SKM-1 (cell line): ENCODE measurements at regions not wholly inside any gene's neighbourhood (a gene's known extent, or its start where the extent isn't known, plus 50 kb on each side); places are given as distances from the start of the nearest gene placed in this dataset.

Experiments
- DNase-seq: peaks from one replicate; lab custom pipeline; 2025; ENCODE audit not compliant: unreplicated experiment; lab: John Stamatoyannopoulos, UW

GRCh38 chr9:73742412-73742811, 590.7 kb downstream of the ANXA1 start:
- no peak for DNase-seq

- no peak for DNase-seq
Observed at GRCh38 chr9:73743826-73744225, 592.2 kb downstream of the ANXA1 start.

- DNase-seq = no peak
Observed at GRCh38 chr9:73745598-73745997, 593.9 kb downstream of the ANXA1 start.

GRCh38 chr9:73753171-73753570, 601.5 kb downstream of the ANXA1 start:
- no peak for DNase-seq

GRCh38 chr9:73761905-73762304, 610.2 kb downstream of the ANXA1 start:
- DNase-seq = no peak

- DNase-seq = no peak
Observed at GRCh38 chr9:73773896-73774295, 622.2 kb downstream of the ANXA1 start.

- DNase-seq = no peak
Observed at GRCh38 chr9:73775757-73776156, 624.1 kb downstream of the ANXA1 start.

GRCh38 chr9:73780916-73781315, 629.3 kb downstream of the ANXA1 start:
- DNase-seq = no peak

GRCh38 chr9:73782166-73782565, 630.5 kb downstream of the ANXA1 start:
- no peak for DNase-seq

GRCh38 chr9:73799446-73799845, 647.8 kb downstream of the ANXA1 start:
- no peak for DNase-seq

- DNase-seq = no peak
Observed at GRCh38 chr9:73805111-73805510, 653.4 kb downstream of the ANXA1 start.

GRCh38 chr9:73805853-73806458, 654.3 kb downstream of the ANXA1 start:
- no peak for DNase-seq

GRCh38 chr9:73806876-73807275, 655.2 kb downstream of the ANXA1 start:
- no peak for DNase-seq

- no peak for DNase-seq
Observed at GRCh38 chr9:73807952-73808351, 656.3 kb downstream of the ANXA1 start.

- DNase-seq = no peak
Observed at GRCh38 chr9:73810585-73811215, 659.0 kb downstream of the ANXA1 start.

- no peak for DNase-seq
Observed at GRCh38 chr9:73813546-73813945, 661.9 kb downstream of the ANXA1 start.

- no peak for DNase-seq
Observed at GRCh38 chr9:73816905-73817304, 665.2 kb downstream of the ANXA1 start.

- no peak for DNase-seq
Observed at GRCh38 chr9:73824671-73825070, 672.5 kb upstream of the RORB start.

- DNase-seq = no peak
Observed at GRCh38 chr9:73838871-73839270, 658.3 kb upstream of the RORB start.

- no peak for DNase-seq
Observed at GRCh38 chr9:73839471-73839870, 657.7 kb upstream of the RORB start.

- DNase-seq = no peak
Observed at GRCh38 chr9:73841018-73841417, 656.1 kb upstream of the RORB start.

- DNase-seq = no peak
Observed at GRCh38 chr9:73844135-73844534, 653.0 kb upstream of the RORB start.

GRCh38 chr9:73845539-73845938, 651.6 kb upstream of the RORB start:
- DNase-seq = no peak
